ENCODE measurements at regions not wholly inside any gene's neighbourhood (a gene's known extent, or its start where the extent isn't known, plus 50 kb on each side); places are given as distances from the start of the nearest gene placed in this dataset.

- no peak for TF ChIP-seq CTCF (conservative IDR thresholded peaks at IDR 0.05; ENCODE audit: control insufficient read depth, insufficient read depth, low read depth, low read length)
- no peak for DNase-seq (ENCODE audit: low read depth)
These were observed 154.7 kb upstream of the ARGLU1 start for GRCh38 chr13:106722620-106723019.

GRCh38 chr13:106721599-106721998 is 153.7 kb upstream of the ARGLU1 start:
- no peak for TF ChIP-seq CTCF (conservative IDR thresholded peaks at IDR 0.05; ENCODE audit: control insufficient read depth, insufficient read depth, low read depth, low read length)
- no peak overlapping the region for H3K4me3 ChIP-seq (ENCODE audit: control insufficient read depth, low read depth, low read length)
- DNase-seq (ENCODE audit: low read depth): no peak

More at GRCh38 chr13:106722620-106723019, 154.7 kb upstream of the ARGLU1 start:
- no peak overlapping the region for H3K4me3 ChIP-seq (ENCODE audit: control insufficient read depth, low read depth, low read length)

- no peak for DNase-seq (ENCODE audit: low read depth)
- H3K4me3 ChIP-seq (ENCODE audit: control insufficient read depth, low read depth, low read length): no peak overlapping the region
- no peak for TF ChIP-seq CTCF (conservative IDR thresholded peaks at IDR 0.05; ENCODE audit: control insufficient read depth, insufficient read depth, low read depth, low read length)
These were observed 146.5 kb upstream of the ARGLU1 start for GRCh38 chr13:106714271-106714982.

GRCh38 chr13:106712381-106712780 is 144.4 kb upstream of the ARGLU1 start:
- no peak for TF ChIP-seq CTCF (conservative IDR thresholded peaks at IDR 0.05; ENCODE audit: control insufficient read depth, insufficient read depth, low read depth, low read length)
- no peak for DNase-seq (ENCODE audit: low read depth)
- no peak overlapping the region for H3K4me3 ChIP-seq (ENCODE audit: control insufficient read depth, low read depth, low read length)

GRCh38 chr13:106710266-106710665 is 142.3 kb upstream of the ARGLU1 start:
- no peak for TF ChIP-seq CTCF (conservative IDR thresholded peaks at IDR 0.05; ENCODE audit: control insufficient read depth, insufficient read depth, low read depth, low read length)
- H3K4me3 ChIP-seq (ENCODE audit: control insufficient read depth, low read depth, low read length): no peak overlapping the region
- peak; percentile 6 for DNase-seq (ENCODE audit: low read depth)

- H3K4me3 ChIP-seq (ENCODE audit: control insufficient read depth, low read depth, low read length): no peak overlapping the region
- TF ChIP-seq CTCF (conservative IDR thresholded peaks at IDR 0.05; ENCODE audit: control insufficient read depth, insufficient read depth, low read depth, low read length): no peak
- peak; percentile 16 for DNase-seq (ENCODE audit: low read depth)
These were observed 141.6 kb upstream of the ARGLU1 start for GRCh38 chr13:106709522-106709921.

Measured in fibroblast of mammary gland (primary cell).